ENCODE measurements at regions not wholly inside any gene's neighbourhood (a gene's known extent, or its start where the extent isn't known, plus 50 kb on each side); places are given as distances from the start of the nearest gene placed in this dataset.

DNA sequence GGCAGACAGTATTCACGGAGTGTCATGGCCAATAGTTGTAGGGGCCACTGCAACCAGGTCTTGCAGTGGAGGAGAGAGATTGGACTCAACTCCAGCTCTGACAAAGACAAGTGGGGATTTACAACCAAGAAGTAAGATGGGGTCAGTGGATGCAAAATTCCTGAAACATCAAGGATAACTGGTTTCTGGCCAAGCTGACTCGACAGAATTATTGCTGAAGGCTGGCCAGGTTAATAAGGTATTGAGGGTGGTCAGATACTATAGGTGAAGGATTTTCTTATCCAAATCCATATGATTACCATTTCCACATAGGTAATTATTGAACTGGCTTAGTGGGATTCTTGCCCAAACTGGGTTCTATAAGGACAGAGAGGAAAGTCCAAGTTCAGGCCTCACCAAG is 64.9 kb upstream of the FOXG1 start:
- H4K20me1 ChIP-seq (ENCODE audit: insufficient read depth, low read length), result no peaks in the 10 kb centered on the region
- H3K27ac ChIP-seq (ENCODE audit: low read length), result no peak overlapping the region
- no peaks in the 10 kb centered on the region for H3K79me2 ChIP-seq (ENCODE audit: insufficient read depth, low read length)
- H3K27me3 ChIP-seq (ENCODE audit: insufficient read depth, low read length, poor library complexity), result no peaks in the 10 kb centered on the region
- no peak overlapping the region for H2AFZ ChIP-seq (ENCODE audit: low read depth, low read length)
- no peaks in the 10 kb centered on the region for H3K4me1 ChIP-seq (ENCODE audit: insufficient read depth, low read length)
- no peaks in the 10 kb centered on the region for H3K36me3 ChIP-seq (ENCODE audit: insufficient read depth, low read length)
- no peak for TF ChIP-seq EZH2 (IDR thresholded peaks at IDR 0.05; ENCODE audit: borderline replicate concordance, low read depth, low read length, severe bottlenecking)
- TF ChIP-seq, protein P1, sequence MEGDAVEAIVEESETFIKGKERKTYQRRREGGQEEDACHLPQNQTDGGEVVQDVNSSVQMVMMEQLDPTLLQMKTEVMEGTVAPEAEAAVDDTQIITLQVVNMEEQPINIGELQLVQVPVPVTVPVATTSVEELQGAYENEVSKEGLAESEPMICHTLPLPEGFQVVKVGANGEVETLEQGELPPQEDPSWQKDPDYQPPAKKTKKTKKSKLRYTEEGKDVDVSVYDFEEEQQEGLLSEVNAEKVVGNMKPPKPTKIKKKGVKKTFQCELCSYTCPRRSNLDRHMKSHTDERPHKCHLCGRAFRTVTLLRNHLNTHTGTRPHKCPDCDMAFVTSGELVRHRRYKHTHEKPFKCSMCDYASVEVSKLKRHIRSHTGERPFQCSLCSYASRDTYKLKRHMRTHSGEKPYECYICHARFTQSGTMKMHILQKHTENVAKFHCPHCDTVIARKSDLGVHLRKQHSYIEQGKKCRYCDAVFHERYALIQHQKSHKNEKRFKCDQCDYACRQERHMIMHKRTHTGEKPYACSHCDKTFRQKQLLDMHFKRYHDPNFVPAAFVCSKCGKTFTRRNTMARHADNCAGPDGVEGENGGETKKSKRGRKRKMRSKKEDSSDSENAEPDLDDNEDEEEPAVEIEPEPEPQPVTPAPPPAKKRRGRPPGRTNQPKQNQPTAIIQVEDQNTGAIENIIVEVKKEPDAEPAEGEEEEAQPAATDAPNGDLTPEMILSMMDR (IDR thresholded peaks at IDR 0.05; ENCODE audit: borderline replicate concordance, extremely low read depth, low read length, poor library complexity, severe bottlenecking), result no peak
- H3K4me2 ChIP-seq (ENCODE audit: insufficient read depth, low read length), result no peak overlapping the region
- ATAC-seq (ENCODE audit: insufficient read depth, low read depth), result no peak
- no peak for DNase-seq
- no peaks in the 10 kb centered on the region for H3K9me3 ChIP-seq (ENCODE audit: insufficient read depth, low read length, severe bottlenecking)
- no peak overlapping the region for H3K4me3 ChIP-seq (ENCODE audit: low read depth in 1 of 2, low read length in 2 of 2)
- H3K9ac ChIP-seq (ENCODE audit: low read depth, low read length), result no peak overlapping the region

GRCh38 chr14:28703482-28703881 is 63.1 kb upstream of the FOXG1 start:
- Histone ChIP-seq H3K4me3 (ENCODE audit: low read depth in 1 of 2, low read length in 2 of 2) (no peak overlapping the region), H2AFZ (ENCODE audit: low read depth, low read length) (no peak overlapping the region), H3K9me3 (ENCODE audit: insufficient read depth, low read length, severe bottlenecking) (no peaks in the 10 kb centered on the region), H3K9ac (ENCODE audit: low read depth, low read length) (no peak overlapping the region), H3K79me2 (ENCODE audit: insufficient read depth, low read length) (no peaks in the 10 kb centered on the region), H3K36me3 (ENCODE audit: insufficient read depth, low read length) (no peaks in the 10 kb centered on the region), H3K27me3 (ENCODE audit: insufficient read depth, low read length, poor library complexity) (no peaks in the 10 kb centered on the region), H3K4me2 (ENCODE audit: insufficient read depth, low read length) (no peak overlapping the region), H3K4me1 (ENCODE audit: insufficient read depth, low read length) (no peaks in the 10 kb centered on the region), H4K20me1 (ENCODE audit: insufficient read depth, low read length) (no peaks in the 10 kb centered on the region), H3K27ac (ENCODE audit: low read length) (no peak overlapping the region)
- TF ChIP-seq, protein P1 (IDR thresholded peaks at IDR 0.05; ENCODE audit: borderline replicate concordance, extremely low read depth, low read length, poor library complexity, severe bottlenecking), result no peak
- TF ChIP-seq EZH2 (IDR thresholded peaks at IDR 0.05; ENCODE audit: borderline replicate concordance, low read depth, low read length, severe bottlenecking), result no peak
- ATAC-seq (ENCODE audit: insufficient read depth, low read depth) (no peak), DNase-seq (no peak)

- H2AFZ ChIP-seq (ENCODE audit: low read depth, low read length), result no peak overlapping the region
Measured at GRCh38 chr14:28704153-28704552, 62.4 kb upstream of the FOXG1 start.

More at GRCh38 chr14:28704153-28704552, 62.4 kb upstream of the FOXG1 start:
- Histone ChIP-seq H3K9me3 (ENCODE audit: insufficient read depth, low read length, severe bottlenecking) (no peaks in the 10 kb centered on the region), H3K4me2 (ENCODE audit: insufficient read depth, low read length) (no peak overlapping the region), H3K27ac (ENCODE audit: low read length) (no peak overlapping the region), H3K4me3 (ENCODE audit: low read depth in 1 of 2, low read length in 2 of 2) (no peak overlapping the region), H3K36me3 (ENCODE audit: insufficient read depth, low read length) (no peaks in the 10 kb centered on the region), H3K9ac (ENCODE audit: low read depth, low read length) (no peak overlapping the region), H3K27me3 (ENCODE audit: insufficient read depth, low read length, poor library complexity) (no peaks in the 10 kb centered on the region), H3K4me1 (ENCODE audit: insufficient read depth, low read length) (no peaks in the 10 kb centered on the region), H4K20me1 (ENCODE audit: insufficient read depth, low read length) (no peaks in the 10 kb centered on the region), H3K79me2 (ENCODE audit: insufficient read depth, low read length) (no peaks in the 10 kb centered on the region)
- ATAC-seq (ENCODE audit: insufficient read depth, low read depth), result no peak
- DNase-seq, result no peak
- TF ChIP-seq, protein P1 (IDR thresholded peaks at IDR 0.05; ENCODE audit: borderline replicate concordance, extremely low read depth, low read length, poor library complexity, severe bottlenecking), result no peak
- TF ChIP-seq EZH2 (IDR thresholded peaks at IDR 0.05; ENCODE audit: borderline replicate concordance, low read depth, low read length, severe bottlenecking), result no peak
